ENCODE measurements at regions not wholly inside any gene's neighbourhood (a gene's known extent, or its start where the extent isn't known, plus 50 kb on each side); places are given as distances from the start of the nearest gene placed in this dataset.

DNA sequence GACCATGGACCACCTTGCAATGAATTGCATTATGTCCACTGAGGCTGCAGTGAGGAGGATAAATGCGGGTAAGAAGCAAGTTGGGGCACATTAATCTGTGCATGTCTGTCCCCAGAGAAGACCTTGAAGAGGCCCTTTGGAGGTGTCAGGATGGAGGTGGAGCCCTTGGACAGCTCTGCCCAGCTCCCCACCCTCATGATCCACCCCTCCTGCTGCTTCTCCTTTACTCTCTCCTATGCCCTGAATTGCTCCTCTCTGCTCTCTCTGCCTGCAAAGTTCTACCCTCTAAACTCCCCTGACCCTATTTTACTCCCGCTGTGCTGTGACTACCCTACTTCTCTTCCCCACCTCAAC lies 292.4 kb upstream of the USP24 start (continued):
- TF ChIP-seq TAF7 (optimal IDR thresholded peaks at IDR 0.05; ENCODE audit: borderline replicate concordance, low read depth, low read length) = no peak
- no peak for TF ChIP-seq KDM4A (IDR thresholded peaks at IDR 0.05; ENCODE audit: low read depth, low read length, severe bottlenecking)
- no peak for TF ChIP-seq RXRA (IDR thresholded peaks at IDR 0.05; ENCODE audit: insufficient read depth, low read depth, low read length)
- no peak for TF ChIP-seq ASH2L (IDR thresholded peaks at IDR 0.05; ENCODE audit: low read length)
- TF ChIP-seq TBP (IDR thresholded peaks at IDR 0.05; ENCODE audit: low read depth, low read length) = no peak
